Inflammatory macrophage treated with lipopolysaccharide for 1 hour (primary cell): ENCODE measurements at regions not wholly inside any gene's neighbourhood (a gene's known extent, or its start where the extent isn't known, plus 50 kb on each side); places are given as distances from the start of the nearest gene placed in this dataset.
A peak's percentile ranks its signal among the peaks of the same experiment; 100 is the strongest.
"Not testable (repeated sequence)": the region's sequence is repeated elsewhere in the genome, so short reads cannot be mapped to it uniquely, and the experiment has no call there.

Experiments used
- DNase-seq, 2 donors: peaks; one replicate each; pipeline ENCODE4 v3.0.0-alpha.2; 2020 to 2022

GRCh38 chr17:63019138-63019873, 53.3 kb downstream of the TANC2 start:
- no peak for DNase-seq

- no peak for DNase-seq
Observed at GRCh38 chr17:63022567-63022966, 56.5 kb downstream of the TANC2 start.

GRCh38 chr17:63023049-63023448, 57.0 kb downstream of the TANC2 start:
- DNase-seq: no peak

- no peak for DNase-seq
Observed at GRCh38 chr17:63024201-63024600, 58.2 kb downstream of the TANC2 start.

- DNase-seq: no peak
Observed at GRCh38 chr17:63024716-63025115, 58.7 kb downstream of the TANC2 start.

GRCh38 chr17:63025637-63026036, 59.6 kb downstream of the TANC2 start:
- not testable (repeated sequence) for DNase-seq

- DNase-seq: no peak
Observed at GRCh38 chr17:63029541-63029940, 63.5 kb downstream of the TANC2 start.

GRCh38 chr17:63032142-63032541, 66.1 kb downstream of the TANC2 start:
- DNase-seq: no peak

GRCh38 chr17:63033142-63033541, 67.1 kb downstream of the TANC2 start:
- DNase-seq: no peak

GRCh38 chr17:63035271-63035670, 69.2 kb downstream of the TANC2 start:
- no peak for DNase-seq

GRCh38 chr17:63035695-63036094, 69.7 kb downstream of the TANC2 start:
- no peak for DNase-seq

- DNase-seq: no peak
Observed at GRCh38 chr17:63039342-63039741, 73.3 kb downstream of the TANC2 start.

- DNase-seq: no peak
Observed at GRCh38 chr17:63039899-63040602, 74.0 kb downstream of the TANC2 start.

GRCh38 chr17:63040816-63041215, 74.8 kb downstream of the TANC2 start:
- no peak for DNase-seq

GRCh38 chr17:63041251-63041650, 75.2 kb downstream of the TANC2 start:
- no peak for DNase-seq

- DNase-seq: no peak
Observed at GRCh38 chr17:63041722-63042121, 75.7 kb downstream of the TANC2 start.

- no peak for DNase-seq
Observed at GRCh38 chr17:63042256-63042812, 76.3 kb downstream of the TANC2 start.

- DNase-seq: not testable (repeated sequence)
Observed at GRCh38 chr17:63057560-63057959, 91.5 kb downstream of the TANC2 start.

- DNase-seq: no peak
Observed at GRCh38 chr17:63066158-63066813, 100.3 kb downstream of the TANC2 start.

- no peak for DNase-seq
Observed at GRCh38 chr17:63069245-63069644, 103.2 kb downstream of the TANC2 start.

- no peak for DNase-seq
Observed at GRCh38 chr17:63070031-63070430, 104.0 kb downstream of the TANC2 start.

GRCh38 chr17:63071797-63072196, 105.8 kb downstream of the TANC2 start:
- DNase-seq: no peak

- DNase-seq: peak; percentile 75 to 82
Observed at GRCh38 chr17:63075969-63076368, 109.9 kb downstream of the TANC2 start.

- no peak for DNase-seq
Observed at GRCh38 chr17:63078707-63079106, 112.7 kb downstream of the TANC2 start.
